SU-DHL-6 (cell line): ENCODE measurements at regions not wholly inside any gene's neighbourhood (a gene's known extent, or its start where the extent isn't known, plus 50 kb on each side); places are given as distances from the start of the nearest gene placed in this dataset.

Source experiments
- H2AFZ ChIP-seq: fragments of 200-600 bp; sonication (generic); 2 replicates; pipeline ENCODE4 v1.6.1; 2014; ENCODE audit warnings: low read depth, mild to moderate bottlenecking, moderate library complexity, mixed read lengths, antibody characterized with exemption, low read length; ENCODE audit not compliant: severe bottlenecking
- H3F3A ChIP-seq: fragments of 200-600 bp; shearing (Covaris generic); 2 replicates; pipeline ENCODE4 v1.6.0; 2016; ENCODE audit warnings: antibody characterized with exemption, mild to moderate bottlenecking; ENCODE audit not compliant: insufficient read depth
- H3K27ac ChIP-seq: fragments of 200-600 bp; sonication (generic); 2 replicates; pipeline ENCODE4 v1.5.1; 2016; ENCODE audit warnings: low read depth, mild to moderate bottlenecking, low read length, moderate library complexity, mixed read lengths
- H3K27me3 ChIP-seq: fragments of 200-600 bp; sonication (generic), shearing (Covaris generic); 2 replicates; pipeline ENCODE4 v1.6.0; 2014; ENCODE audit warnings: mild to moderate bottlenecking, low read length
- H3K36me3 ChIP-seq: fragments of 200-600 bp; sonication (generic); 2 replicates; pipeline ENCODE4 v1.6.1; 2014; ENCODE audit warnings: mild to moderate bottlenecking, low read length, mixed read lengths
- H3K4me2 ChIP-seq: fragments of 300-600, 200-600 bp; shearing (Covaris generic), sonication (generic); 2 replicates; pipeline ENCODE4 v1.6.0; 2014; ENCODE audit warnings: low read length, low read depth, mild to moderate bottlenecking; ENCODE audit not compliant: poor library complexity, severe bottlenecking
- H3K4me3 ChIP-seq: fragments of 200-600 bp; sonication (generic); 2 replicates; pipeline ENCODE4 v1.5.1; 2014; ENCODE audit warnings: antibody characterized with exemption, low read length, mild to moderate bottlenecking, mixed read lengths; ENCODE audit not compliant: insufficient read depth, poor library complexity, severe bottlenecking
- H3K79me2 ChIP-seq: fragments of 200-600 bp; sonication (generic); 2 replicates; pipeline ENCODE4 v1.6.1; 2014; ENCODE audit warnings: mild to moderate bottlenecking, low read length, moderate library complexity; ENCODE audit not compliant: insufficient read depth
- H3K9ac ChIP-seq: fragments of 200-600 bp; sonication (generic); 2 replicates; pipeline ENCODE4 v1.7.0; 2014; ENCODE audit warnings: mild to moderate bottlenecking, low read length
- H3K9me2 ChIP-seq: fragments of 200-600 bp; sonication (generic); replicated peaks from 2 replicates; pipeline ENCODE4 v1.6.1; 2014; ENCODE audit warnings: low read length; ENCODE audit not compliant: insufficient read depth
- H3K9me3 ChIP-seq: fragments of 200-600 bp; sonication (generic); 2 replicates; pipeline ENCODE4 v1.6.1; 2014; ENCODE audit warnings: low read length, mixed read lengths; ENCODE audit not compliant: insufficient read depth
- H4K20me1 ChIP-seq: fragments of 200-600 bp; sonication (generic); 2 replicates; pipeline ENCODE4 v1.6.1; 2014; ENCODE audit warnings: low read depth, mild to moderate bottlenecking, antibody characterized with exemption, low read length, moderate library complexity, mixed read lengths
- EZH2phosphoT487 ChIP-seq: fragments of 200-600 bp; sonication (generic), shearing (Covaris generic); conservative IDR thresholded peaks from 2 replicates; pipeline ENCODE4 v1.6.1; 2018; ENCODE audit warnings: mild to moderate bottlenecking, antibody characterized with exemption, low read length, moderate library complexity, mixed read lengths
- TF ChIP-seq, protein P1 (sequence below): fragments of 200-600 bp; sonication (generic); IDR thresholded peaks from one replicate; pipeline ENCODE4 v1.5.1; 2017; ENCODE audit warnings: antibody characterized with exemption, mild to moderate bottlenecking, low read length, moderate library complexity; ENCODE audit not compliant: insufficient read depth, poor library complexity, severe bottlenecking

DNA sequence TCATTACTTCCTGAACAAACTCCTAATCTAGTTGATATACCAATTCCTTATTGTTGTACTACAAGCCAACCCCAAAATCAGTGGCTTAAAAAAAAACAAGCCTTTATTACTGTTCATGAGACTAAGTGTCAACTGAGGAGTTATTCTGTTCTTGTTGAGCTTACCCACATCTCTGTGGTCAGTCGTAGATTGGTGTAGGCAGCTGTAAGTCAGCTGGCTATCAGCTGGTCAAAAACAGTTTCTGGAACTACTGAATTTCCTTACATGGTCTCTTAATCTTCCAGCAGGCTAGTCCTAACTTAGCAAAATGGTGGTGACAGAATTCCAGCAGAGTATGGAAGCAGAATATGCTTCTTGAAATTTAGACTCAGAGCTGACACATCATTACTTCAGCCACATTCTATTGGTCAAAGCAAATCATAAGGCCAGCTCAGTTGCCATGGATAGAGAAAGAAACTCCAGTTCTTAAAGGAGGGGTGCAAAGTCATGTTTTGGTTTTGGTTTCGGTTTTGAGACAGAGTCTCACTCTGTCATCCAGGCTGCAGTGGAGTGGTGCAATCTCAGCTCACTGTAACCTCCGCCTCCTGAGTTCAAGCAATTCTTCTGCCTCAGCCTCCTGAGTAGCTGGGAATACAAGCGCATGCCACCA lies 386.1 kb upstream of the MPDZ start:
- Histone ChIP-seq H3F3A (no peaks in the 10 kb centered on the region), H4K20me1 (no peaks in the 10 kb centered on the region), H3K4me2 (no peak overlapping the region), H2AFZ (no peak overlapping the region), H3K9ac (no peak overlapping the region), H3K4me3 (no peak overlapping the region), H3K27me3 (no peaks in the 10 kb centered on the region), H3K9me3 (no peaks in the 10 kb centered on the region), H3K79me2 (no peaks in the 10 kb centered on the region), H3K27ac (no peak overlapping the region), H3K9me2 (no peaks in the 10 kb centered on the region), H3K36me3 (no peaks in the 10 kb centered on the region)
- no peak for TF ChIP-seq EZH2phosphoT487
- TF ChIP-seq, protein P1, sequence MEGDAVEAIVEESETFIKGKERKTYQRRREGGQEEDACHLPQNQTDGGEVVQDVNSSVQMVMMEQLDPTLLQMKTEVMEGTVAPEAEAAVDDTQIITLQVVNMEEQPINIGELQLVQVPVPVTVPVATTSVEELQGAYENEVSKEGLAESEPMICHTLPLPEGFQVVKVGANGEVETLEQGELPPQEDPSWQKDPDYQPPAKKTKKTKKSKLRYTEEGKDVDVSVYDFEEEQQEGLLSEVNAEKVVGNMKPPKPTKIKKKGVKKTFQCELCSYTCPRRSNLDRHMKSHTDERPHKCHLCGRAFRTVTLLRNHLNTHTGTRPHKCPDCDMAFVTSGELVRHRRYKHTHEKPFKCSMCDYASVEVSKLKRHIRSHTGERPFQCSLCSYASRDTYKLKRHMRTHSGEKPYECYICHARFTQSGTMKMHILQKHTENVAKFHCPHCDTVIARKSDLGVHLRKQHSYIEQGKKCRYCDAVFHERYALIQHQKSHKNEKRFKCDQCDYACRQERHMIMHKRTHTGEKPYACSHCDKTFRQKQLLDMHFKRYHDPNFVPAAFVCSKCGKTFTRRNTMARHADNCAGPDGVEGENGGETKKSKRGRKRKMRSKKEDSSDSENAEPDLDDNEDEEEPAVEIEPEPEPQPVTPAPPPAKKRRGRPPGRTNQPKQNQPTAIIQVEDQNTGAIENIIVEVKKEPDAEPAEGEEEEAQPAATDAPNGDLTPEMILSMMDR = no peak

DNA sequence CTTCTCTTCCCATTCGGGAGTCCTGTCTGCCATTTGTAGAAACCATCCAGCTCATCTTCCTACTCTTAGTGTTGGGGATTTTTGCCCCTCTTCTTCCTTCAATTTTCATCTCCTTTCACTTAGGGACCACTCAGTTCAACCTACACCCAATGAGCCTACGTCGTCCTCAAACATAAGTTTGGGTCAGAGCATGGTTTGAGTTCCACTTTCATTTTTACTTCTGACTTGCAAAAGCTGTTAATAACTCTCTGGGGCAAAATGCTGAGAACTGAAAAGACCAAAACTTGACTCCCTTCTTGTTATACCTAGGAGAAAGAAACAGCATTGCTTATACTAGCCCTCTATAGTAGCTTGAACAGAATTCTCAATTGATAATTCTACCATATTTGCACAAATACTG lies 381.5 kb upstream of the MPDZ start:
- H3F3A ChIP-seq = no peaks in the 10 kb centered on the region
- no peak overlapping the region for H3K9ac ChIP-seq
- TF ChIP-seq, protein P1 = no peak
- no peak for TF ChIP-seq EZH2phosphoT487
- H3K4me2 ChIP-seq = no peak overlapping the region
- H3K79me2 ChIP-seq = no peaks in the 10 kb centered on the region
- H3K27ac ChIP-seq = no peak overlapping the region
- no peaks in the 10 kb centered on the region for H3K9me3 ChIP-seq
- H4K20me1 ChIP-seq = no peaks in the 10 kb centered on the region
- H2AFZ ChIP-seq = no peak overlapping the region
- H3K4me3 ChIP-seq = no peak overlapping the region
- no peaks in the 10 kb centered on the region for H3K9me2 ChIP-seq
- H3K36me3 ChIP-seq = no peaks in the 10 kb centered on the region
- H3K27me3 ChIP-seq = no peaks in the 10 kb centered on the region

DNA sequence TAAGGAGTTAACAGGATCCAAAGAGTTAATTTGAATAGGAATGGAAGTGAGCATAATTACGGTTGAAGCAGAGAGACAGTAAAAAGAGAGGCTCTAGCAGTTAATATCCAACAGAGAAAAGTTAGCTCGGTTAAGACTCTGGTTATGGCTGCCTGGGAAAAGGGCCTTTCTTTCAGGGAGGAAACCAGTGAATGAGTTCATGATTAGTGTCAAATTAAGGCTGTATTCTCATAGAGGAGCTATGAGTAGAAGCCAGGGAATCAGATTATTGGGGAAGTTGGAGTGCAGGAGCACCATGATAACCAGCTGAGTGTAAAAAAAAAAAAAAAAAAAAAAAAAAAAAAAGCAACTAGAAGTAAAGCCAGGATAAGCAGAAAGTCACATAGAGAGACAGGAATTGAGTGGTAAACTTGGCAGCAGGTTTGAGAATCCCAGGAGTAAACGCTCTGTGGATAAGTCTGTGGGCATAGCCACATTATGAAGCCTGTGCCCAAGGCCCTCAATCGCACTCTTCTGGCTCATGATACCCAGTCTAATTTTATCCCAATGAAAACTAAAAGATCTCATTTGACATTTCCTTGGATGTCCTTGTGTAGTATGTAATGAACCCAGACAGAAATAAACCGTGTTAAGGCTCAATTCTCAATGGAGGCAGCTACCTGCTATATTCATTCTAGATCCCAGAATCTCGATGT lies 372.6 kb upstream of the MPDZ start:
- Histone ChIP-seq H3K79me2 (no peaks in the 10 kb centered on the region), H4K20me1 (no peaks in the 10 kb centered on the region), H3K4me3 (no peak overlapping the region), H3K9me3 (no peaks in the 10 kb centered on the region), H3K27me3 (no peaks in the 10 kb centered on the region), H3K9ac (no peak overlapping the region), H3K36me3 (no peaks in the 10 kb centered on the region), H3K4me2 (no peak overlapping the region), H2AFZ (no peak overlapping the region), H3F3A (no peaks in the 10 kb centered on the region), H3K9me2 (no peaks in the 10 kb centered on the region), H3K27ac (no peak overlapping the region)
- TF ChIP-seq EZH2phosphoT487 = no peak
- TF ChIP-seq, protein P1 = no peak
